Fibroblast of the conjunctiva (primary cell): ENCODE measurements at regions not wholly inside any gene's neighbourhood (a gene's known extent, or its start where the extent isn't known, plus 50 kb on each side); places are given as distances from the start of the nearest gene placed in this dataset.

Experiments
- DNase-seq: peaks from one replicate; pipeline ENCODE4 v3.0.0-alpha.2; 2010; ENCODE audit warnings: low read depth

DNA sequence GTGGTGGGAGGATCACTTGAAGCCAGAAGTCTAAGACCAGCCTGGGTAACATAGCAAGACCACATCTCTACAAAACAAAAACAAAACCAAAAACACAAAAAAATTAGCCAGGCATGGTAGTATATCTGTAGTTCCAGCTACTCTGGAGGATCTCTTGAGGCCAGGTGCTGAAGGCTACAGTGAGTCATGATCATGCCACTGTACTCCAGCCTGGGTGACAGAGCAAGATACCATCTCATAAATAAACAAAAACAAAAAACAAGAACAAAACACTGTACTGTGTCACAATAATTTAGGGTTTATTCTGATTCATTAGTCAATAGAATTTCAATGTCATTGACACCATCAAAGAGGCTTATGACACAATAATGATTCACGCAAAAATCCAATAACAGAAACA, 1121.7 kb upstream of the MAP3K7 start:
- DNase-seq, result no peak

DNA sequence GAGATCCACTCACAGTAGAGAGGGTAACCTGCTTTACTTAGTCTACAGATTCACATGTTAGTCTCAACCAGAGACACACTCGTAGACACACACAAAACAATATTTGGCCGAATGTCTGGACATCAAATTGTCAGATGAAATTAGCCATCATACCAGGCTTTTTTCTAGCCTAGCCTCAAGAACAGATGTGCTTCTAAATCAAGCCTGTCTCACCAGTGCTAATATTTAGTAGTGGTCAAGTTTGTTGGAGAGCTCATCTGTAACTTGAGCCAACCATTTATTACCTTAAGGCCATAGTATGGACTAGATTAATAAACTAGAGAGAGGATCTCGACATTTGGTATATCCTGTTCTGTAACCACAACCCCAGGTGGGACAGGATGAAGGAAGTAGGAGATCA, 1118.8 kb upstream of the MAP3K7 start:
- DNase-seq, result no peak

DNA sequence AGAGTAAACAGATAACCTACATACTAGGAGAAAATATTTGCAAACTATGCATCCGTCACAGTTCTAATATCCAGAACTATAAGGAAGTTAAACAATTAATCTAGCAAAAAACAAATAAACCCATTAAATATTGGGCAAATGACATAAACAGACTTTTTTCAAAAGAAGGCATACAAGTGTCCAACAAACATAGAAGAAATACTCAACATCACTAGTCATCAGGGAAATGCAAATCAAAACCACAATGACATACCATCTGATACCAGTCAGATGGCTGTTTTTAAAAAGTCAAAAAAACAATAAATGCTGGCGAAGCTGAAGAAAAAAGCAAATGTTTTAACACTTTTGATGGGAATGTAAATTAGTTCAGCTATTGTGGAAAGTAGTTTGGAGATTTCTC, 1117.7 kb upstream of the MAP3K7 start:
- DNase-seq, result no peak

DNA sequence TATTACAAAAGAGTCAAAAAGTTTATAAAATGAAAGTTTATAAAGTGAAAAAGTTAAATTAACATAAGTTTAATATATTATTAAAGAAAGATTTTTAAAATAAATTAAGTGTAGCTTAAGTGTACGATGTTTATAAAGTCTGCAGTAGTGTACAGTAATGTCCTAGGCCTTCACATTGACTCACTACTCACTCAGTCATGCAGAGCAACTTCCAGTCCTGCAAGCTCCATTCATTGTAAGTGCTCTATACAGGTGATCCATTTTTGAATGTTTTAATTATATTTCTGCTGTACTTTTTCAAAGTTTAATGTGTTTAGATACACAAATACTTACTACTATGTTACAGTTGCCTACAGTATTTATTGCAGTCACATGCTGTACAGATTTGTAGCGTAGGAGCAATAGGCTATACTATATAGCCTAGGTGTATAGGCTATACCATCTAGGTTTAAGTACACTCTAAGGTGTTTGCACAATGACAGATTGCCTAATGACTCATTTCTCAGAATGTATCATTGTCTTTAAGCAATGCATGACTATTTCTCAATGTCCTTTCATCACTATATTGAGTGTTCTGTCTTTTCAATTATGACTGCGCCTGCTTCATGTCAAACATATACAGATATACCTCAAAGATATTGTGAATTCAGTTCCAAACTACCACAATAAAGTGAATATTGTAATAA, 1110.3 kb upstream of the MAP3K7 start:
- no peak for DNase-seq

DNA sequence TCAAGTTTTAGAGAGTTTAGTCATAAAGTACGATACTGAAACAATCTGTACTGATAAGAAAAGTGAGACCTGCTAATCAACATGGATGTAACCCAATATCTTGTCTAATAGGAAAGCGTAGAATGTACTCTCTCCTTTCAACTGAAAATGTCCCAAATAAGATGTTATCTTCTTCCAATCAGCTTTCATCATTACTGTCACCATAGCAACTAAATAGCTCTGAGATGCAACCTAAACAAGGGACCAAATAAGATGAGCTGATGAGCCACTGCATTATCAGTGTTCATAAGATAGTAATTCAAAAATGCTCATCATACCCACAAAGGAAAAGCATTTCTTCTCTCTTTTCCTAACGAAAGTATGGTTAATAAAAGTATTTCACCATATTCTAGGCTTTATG, 1108.3 kb upstream of the MAP3K7 start:
- DNase-seq, result no peak

- DNase-seq, result no peak
These were observed 1107.3 kb upstream of the MAP3K7 start for GRCh38 chr6:91694016-91694654.

DNA sequence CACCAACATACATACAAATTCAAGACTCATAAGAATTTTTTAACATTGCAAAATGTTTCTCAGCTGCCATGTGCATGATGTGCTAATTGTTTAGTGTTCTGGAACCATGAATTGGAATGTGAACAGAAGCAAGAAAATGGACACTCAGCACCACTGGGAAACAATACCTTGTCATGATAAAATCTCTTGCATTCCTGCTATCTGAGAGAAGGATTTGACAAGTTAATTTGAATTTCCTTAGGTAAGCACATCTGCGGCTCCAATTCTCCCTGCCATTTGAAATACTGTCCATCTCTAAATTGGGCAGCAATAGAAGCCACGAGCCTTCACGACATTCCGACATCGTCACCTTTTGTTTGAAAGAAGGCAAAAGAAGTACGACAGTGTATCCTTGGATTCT, 1104.6 kb upstream of the MAP3K7 start:
- no peak for DNase-seq

- no peak for DNase-seq
These were observed 1096.4 kb upstream of the MAP3K7 start for GRCh38 chr6:91683240-91683639.

- no peak for DNase-seq
These were observed 1094.4 kb upstream of the MAP3K7 start for GRCh38 chr6:91681296-91681695.

GRCh38 chr6:91678679-91679446, 1092.0 kb upstream of the MAP3K7 start:
- DNase-seq, result no peak

DNA sequence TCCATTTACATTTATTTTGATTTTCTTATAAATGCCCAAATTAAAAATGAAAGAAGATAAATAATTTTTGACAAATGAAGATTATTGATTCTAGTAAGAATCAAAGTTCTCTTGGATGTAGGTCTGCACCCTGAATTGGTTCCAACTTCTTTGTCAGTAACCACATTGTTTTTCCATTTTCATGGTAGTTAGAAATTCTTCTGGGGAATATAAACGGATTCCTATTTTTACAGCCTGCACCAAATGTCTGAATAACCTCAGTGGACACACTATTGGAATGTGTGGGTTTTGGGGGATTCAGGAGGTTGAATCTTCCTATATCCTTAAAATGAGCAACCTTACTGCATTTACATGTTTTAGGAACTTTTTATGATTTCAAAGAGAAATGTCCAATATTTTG, 1085.3 kb upstream of the MAP3K7 start:
- DNase-seq, result no peak

GRCh38 chr6:91669871-91670268, 1083.0 kb upstream of the MAP3K7 start:
- DNase-seq, result no peak

DNA sequence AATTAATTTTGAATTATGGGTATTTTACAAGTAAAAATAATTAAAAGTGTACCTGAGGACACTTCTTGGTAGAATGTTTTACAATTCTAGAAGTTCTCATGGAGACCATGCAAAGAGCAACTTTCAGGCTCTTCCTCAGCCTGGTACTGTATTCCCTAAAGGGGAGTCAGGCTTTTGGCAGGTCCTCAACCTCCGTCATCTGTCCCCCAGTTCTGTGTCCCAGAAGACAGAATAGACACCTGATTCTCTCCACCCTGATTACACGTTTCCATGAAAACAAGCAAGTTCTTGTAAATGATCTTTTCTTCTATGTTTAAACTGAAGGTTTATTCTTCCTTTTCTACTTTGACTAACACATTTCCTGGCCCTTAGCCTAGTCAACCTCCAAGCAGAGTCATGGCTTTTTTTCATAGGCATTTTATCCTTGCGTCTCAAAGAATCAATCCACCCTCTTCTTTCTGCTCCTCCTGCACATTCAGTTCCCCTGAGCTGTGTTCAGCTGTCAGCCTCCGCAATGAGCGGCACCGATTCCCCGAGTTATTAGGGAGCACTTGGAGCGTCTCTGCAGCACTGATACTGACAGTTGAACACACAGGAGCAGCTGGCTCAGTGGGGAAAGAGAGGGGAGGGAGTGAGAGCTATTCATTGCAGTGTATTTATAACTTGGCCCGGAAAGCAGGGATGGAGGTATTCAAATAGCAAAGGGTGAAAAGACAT, 1082.4 kb upstream of the MAP3K7 start:
- no peak for DNase-seq

DNA sequence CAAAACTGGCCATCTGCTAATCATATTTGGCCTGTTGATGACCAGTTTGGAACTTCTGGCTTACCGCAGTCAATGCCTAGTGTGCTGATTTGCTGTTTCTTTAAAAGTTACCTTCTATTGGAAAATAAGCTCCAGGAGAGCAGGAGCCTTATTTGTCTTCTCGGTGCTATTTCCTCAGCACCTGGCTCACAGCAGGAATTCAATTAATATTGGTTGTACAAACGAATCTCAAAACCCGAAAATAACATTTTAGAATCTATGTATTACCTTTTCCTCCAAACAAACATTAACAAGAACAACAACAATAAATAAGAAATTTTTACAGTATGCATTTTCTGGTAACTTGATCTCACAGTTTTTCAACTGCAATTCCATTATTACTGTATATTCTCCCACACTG, 1080.7 kb upstream of the MAP3K7 start:
- DNase-seq, result no peak

DNA sequence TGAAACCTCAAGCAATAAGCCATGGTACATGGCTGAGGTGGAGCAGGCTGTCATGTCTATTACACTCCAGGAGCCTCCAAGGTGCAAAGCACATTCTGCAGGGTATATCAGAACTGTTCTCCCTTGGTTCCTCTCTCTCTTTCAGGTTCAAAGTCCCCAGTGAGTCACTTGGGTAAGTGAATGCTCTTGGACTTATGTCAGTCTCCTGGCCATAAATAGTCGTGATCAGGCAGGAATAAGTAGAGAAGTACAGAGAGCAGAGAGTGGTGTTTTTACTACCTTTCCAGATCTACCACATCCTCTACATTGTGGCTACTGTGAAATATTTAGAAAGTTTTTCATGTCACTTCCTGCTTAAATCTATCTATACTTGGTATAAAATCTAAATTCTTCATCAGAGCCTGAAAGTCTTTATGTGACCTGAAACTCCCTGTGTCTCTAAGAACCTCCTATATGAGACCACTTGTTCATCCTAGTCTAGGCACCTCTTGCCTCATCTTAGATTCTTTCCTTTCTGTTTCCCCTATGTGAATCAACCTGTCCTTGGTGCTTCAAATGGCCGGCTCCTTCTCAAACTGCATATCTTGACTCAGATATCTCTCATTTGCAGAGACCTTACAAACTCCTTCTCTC, 1077.6 kb upstream of the MAP3K7 start:
- DNase-seq, result no peak

GRCh38 chr6:91660893-91661292, 1074.0 kb upstream of the MAP3K7 start:
- DNase-seq, result no peak

DNA sequence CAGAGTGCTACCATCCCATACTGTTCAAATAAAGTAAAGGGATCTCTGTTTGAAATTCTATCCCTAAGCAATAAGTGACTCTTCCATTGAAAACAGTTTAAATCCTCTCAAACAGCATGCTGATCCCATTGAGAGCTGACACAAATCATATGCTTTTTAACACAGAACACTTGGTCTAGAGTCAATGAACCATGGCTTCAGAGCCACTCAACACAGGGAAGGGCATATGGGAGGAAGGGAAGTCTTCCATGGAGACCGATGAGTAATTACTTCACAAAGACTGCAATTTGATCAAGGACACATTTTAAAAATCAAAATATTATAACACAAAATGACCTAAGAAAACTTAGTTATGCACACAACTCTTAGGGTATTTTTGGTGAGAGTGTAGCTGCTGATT, 1073.0 kb upstream of the MAP3K7 start:
- no peak for DNase-seq

GRCh38 chr6:91654793-91655192, 1067.9 kb upstream of the MAP3K7 start:
- DNase-seq, result no peak

DNA sequence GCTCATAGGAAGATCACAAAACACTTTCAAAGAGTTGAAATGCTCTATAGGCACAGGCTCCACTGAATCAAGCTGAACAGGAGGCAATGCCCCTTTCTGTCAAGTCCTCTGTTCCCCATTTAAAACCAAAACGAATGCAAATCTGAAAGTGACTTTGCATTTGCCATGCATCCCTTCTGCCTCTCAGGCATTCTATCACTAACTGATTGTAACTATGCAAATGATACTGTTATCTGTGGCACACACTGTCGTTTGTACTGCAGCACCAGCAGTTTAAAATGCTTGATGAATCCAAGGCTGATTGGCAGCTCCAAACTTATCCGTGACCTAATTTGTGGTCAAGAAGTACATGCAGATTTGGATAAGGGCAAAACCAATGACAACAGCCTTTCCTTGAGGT, 1067.5 kb upstream of the MAP3K7 start:
- DNase-seq, result no peak

DNA sequence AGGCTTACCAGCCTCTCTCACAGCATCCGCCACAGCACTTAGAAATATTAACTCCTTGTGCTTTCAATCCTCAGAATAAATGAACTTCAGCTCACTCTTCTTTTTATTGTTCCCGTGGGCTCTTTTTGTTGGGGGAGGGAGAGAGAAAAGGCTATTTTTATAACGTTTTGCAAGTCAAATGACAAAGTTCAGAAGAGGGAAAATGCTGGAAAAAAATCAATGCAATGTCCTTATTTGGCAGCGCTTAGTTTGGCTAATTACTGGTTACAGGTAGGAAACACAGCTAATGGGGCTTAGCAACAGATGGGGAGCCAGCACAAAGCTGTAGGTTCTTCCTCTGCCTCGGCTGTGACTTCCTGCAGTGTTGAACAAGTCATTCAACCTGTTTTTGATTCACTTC, 1067.0 kb upstream of the MAP3K7 start:
- DNase-seq, result no peak

- DNase-seq, result no peak
These were observed 1066.3 kb upstream of the MAP3K7 start for GRCh38 chr6:91653076-91653723.

DNA sequence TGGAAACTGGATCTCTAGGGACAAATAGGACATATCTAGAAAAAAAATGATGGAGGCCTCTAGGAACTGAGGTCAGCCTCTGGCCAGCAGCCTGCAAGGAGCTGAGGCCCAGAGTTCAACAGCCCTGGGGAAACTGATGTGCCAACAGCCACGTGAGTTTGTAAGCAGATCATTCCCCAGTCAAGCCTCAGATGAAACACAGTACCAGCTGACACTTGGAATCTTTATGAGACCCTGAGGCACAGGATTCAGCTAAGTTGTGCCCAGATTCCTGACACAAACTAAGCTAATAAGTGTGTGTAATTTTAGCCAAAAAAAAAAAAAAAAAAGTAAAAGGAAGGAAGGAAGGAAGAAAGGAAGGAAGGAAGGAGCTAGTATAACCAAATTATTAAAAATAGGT, 1059.8 kb upstream of the MAP3K7 start:
- no peak for DNase-seq
